RCC 7860 (cell line): ENCODE measurements at regions not wholly inside any gene's neighbourhood (a gene's known extent, or its start where the extent isn't known, plus 50 kb on each side); places are given as distances from the start of the nearest gene placed in this dataset.
"Not testable (repeated sequence)": the region's sequence is repeated elsewhere in the genome, so short reads cannot be mapped to it uniquely, and the experiment has no call there.

Experiments used
- DNase-seq: peaks from one replicate; pipeline ENCODE4 v3.0.0-alpha.2; 2015; ENCODE audit warnings: low spot score
- FAIRE-seq: peaks from 2 replicates; lab custom pipeline; 2012; peaks lifted over from hg19 to GRCh38; lab: Jason Lieb, UNC

GRCh38 chr4:132646186-132646585 lies 502.9 kb upstream of the PCDH10 start:
- DNase-seq (no peak), FAIRE-seq (no peak)

- FAIRE-seq (no peak), DNase-seq (no peak)
Measured at GRCh38 chr4:132651196-132651595, 497.9 kb upstream of the PCDH10 start.

- FAIRE-seq, result no peak
- no peak for DNase-seq
Measured at GRCh38 chr4:132660181-132660580, 488.9 kb upstream of the PCDH10 start.

- FAIRE-seq, result no peak
- DNase-seq, result no peak
Measured at GRCh38 chr4:132662456-132662855, 486.6 kb upstream of the PCDH10 start.

- FAIRE-seq (no peak), DNase-seq (no peak)
Measured at GRCh38 chr4:132669786-132670185, 479.3 kb upstream of the PCDH10 start.

- DNase-seq (no peak), FAIRE-seq (no peak)
Measured at GRCh38 chr4:132670557-132670956, 478.5 kb upstream of the PCDH10 start.

- FAIRE-seq (no peak), DNase-seq (no peak)
Measured at GRCh38 chr4:132683957-132684356, 465.1 kb upstream of the PCDH10 start.

- DNase-seq, result no peak
- no peak for FAIRE-seq
Measured at GRCh38 chr4:132691026-132691425, 458.1 kb upstream of the PCDH10 start.

GRCh38 chr4:132691668-132692067 lies 457.4 kb upstream of the PCDH10 start:
- no peak for FAIRE-seq
- no peak for DNase-seq

GRCh38 chr4:132694775-132695174 lies 454.3 kb upstream of the PCDH10 start:
- DNase-seq (no peak), FAIRE-seq (no peak)

- not testable (repeated sequence) for FAIRE-seq
Measured at GRCh38 chr4:132697505-132697904, 451.6 kb upstream of the PCDH10 start.

GRCh38 chr4:132707955-132708354 lies 441.1 kb upstream of the PCDH10 start:
- DNase-seq, result no peak
- no peak for FAIRE-seq

More at GRCh38 chr4:132697505-132697904, 451.6 kb upstream of the PCDH10 start:
- DNase-seq, result not testable (repeated sequence)

- FAIRE-seq (no peak), DNase-seq (no peak)
Measured at GRCh38 chr4:132709056-132709455, 440.0 kb upstream of the PCDH10 start.

- FAIRE-seq, result no peak
- no peak for DNase-seq
Measured at GRCh38 chr4:132710971-132711370, 438.1 kb upstream of the PCDH10 start.

GRCh38 chr4:132737344-132737743 lies 411.8 kb upstream of the PCDH10 start:
- no peak for DNase-seq
- FAIRE-seq, result no peak

GRCh38 chr4:132759199-132759780 lies 389.8 kb upstream of the PCDH10 start:
- FAIRE-seq, result no peak
- DNase-seq, result no peak

GRCh38 chr4:132763465-132763864 lies 385.6 kb upstream of the PCDH10 start:
- DNase-seq (no peak), FAIRE-seq (no peak)

GRCh38 chr4:132767901-132768300 lies 381.2 kb upstream of the PCDH10 start:
- no peak for FAIRE-seq
- DNase-seq, result no peak

- FAIRE-seq (no peak), DNase-seq (no peak)
Measured at GRCh38 chr4:132770776-132771175, 378.3 kb upstream of the PCDH10 start.

GRCh38 chr4:132792310-132792709 lies 356.8 kb upstream of the PCDH10 start:
- no peak for FAIRE-seq
- DNase-seq, result no peak

GRCh38 chr4:132797856-132798255 lies 351.2 kb upstream of the PCDH10 start:
- no peak for DNase-seq
- no peak for FAIRE-seq

GRCh38 chr4:132809298-132810032 lies 339.6 kb upstream of the PCDH10 start:
- no peak for FAIRE-seq
- DNase-seq, result no peak

GRCh38 chr4:132813061-132813460 lies 336.0 kb upstream of the PCDH10 start:
- FAIRE-seq, DNase-seq: not testable (repeated sequence)
